Liver (tissue), 8 donors: ENCODE measurements at regions not wholly inside any gene's neighbourhood (a gene's known extent, or its start where the extent isn't known, plus 50 kb on each side); places are given as distances from the start of the nearest gene placed in this dataset.

Experiments
- DNase-seq: peaks from one replicate; pipeline ENCODE4 v3.0.0-alpha.2; 2017; ENCODE audit warnings: low spot score
- H3K27ac ChIP-seq, 2 donors: one replicate each; pipeline ENCODE4 v1.7.0; 2013; ENCODE audit warnings: inconsistent platforms in 2 of 2, low read length in 2 of 2, control low read depth in 1 of 2, low read depth in 1 of 2, mild to moderate bottlenecking in 1 of 2
- H3K27me3 ChIP-seq, 4 donors: one replicate each; pipeline versions ENCODE4 v1.6.1 to v1.7.0; 2013; ENCODE audit warnings: low read length in 3 of 4, inconsistent platforms in 1 of 4, mild to moderate bottlenecking in 1 of 4, moderate library complexity in 1 of 4; ENCODE audit not compliant: control insufficient read depth in 4 of 4, insufficient read depth in 4 of 4
- H3K36me3 ChIP-seq, 4 donors: one replicate each; pipeline versions ENCODE4 v1.6.1 to v1.7.0; 2013; ENCODE audit warnings: low read length in 3 of 4, mild to moderate bottlenecking in 3 of 4, low read depth in 1 of 4, moderate library complexity in 1 of 4; ENCODE audit not compliant: control insufficient read depth in 4 of 4, insufficient read depth in 3 of 4
- H3K4me1 ChIP-seq, 4 donors: one replicate each; pipeline versions ENCODE4 v1.6.1 to v1.7.0; 2013; ENCODE audit warnings: low read length in 3 of 4, mild to moderate bottlenecking in 3 of 4, moderate library complexity in 1 of 4; ENCODE audit not compliant: control insufficient read depth in 4 of 4, insufficient read depth in 4 of 4
- H3K4me3 ChIP-seq, 3 donors: one replicate each; pipeline versions ENCODE4 v1.6.1 to v1.7.0; 2013; ENCODE audit warnings: low read length in 3 of 3, control low read depth in 1 of 3, low read depth in 1 of 3, mild to moderate bottlenecking in 1 of 3
- H3K9ac ChIP-seq, 2 donors: one replicate each; pipeline ENCODE4 v1.7.0; 2013; ENCODE audit warnings: low read length in 2 of 2, mild to moderate bottlenecking in 2 of 2, moderate library complexity in 2 of 2, control low read depth in 1 of 2, low read depth in 1 of 2
- H3K9me3 ChIP-seq, 4 donors: one replicate each; pipeline versions ENCODE4 v1.6.1 to v1.7.0; 2013; ENCODE audit warnings: low read length in 3 of 4; ENCODE audit not compliant: control insufficient read depth in 4 of 4
- EGR1 ChIP-seq, 2 donors: IDR thresholded peaks; 2 replicates each; pipeline ENCODE4 v1.6.1; 2016 to 2018; ENCODE audit warnings: antibody characterized with exemption in 2 of 2, low read depth in 2 of 2
- FOXA1 ChIP-seq: IDR thresholded peaks from 2 replicates; pipeline ENCODE4 v1.6.1; 2016; ENCODE audit warnings: antibody characterized with exemption
- FOXA2 ChIP-seq: IDR thresholded peaks from 2 replicates; pipeline ENCODE4 v1.6.1; 2016; ENCODE audit warnings: antibody characterized with exemption
- GABPA ChIP-seq, 2 donors: IDR thresholded peaks in 1 of 2; conservative IDR thresholded peaks in 1 of 2; 2 replicates each; pipeline ENCODE4 v1.6.1; 2016; ENCODE audit warnings: antibody characterized with exemption in 2 of 2, mild to moderate bottlenecking in 1 of 2, moderate library complexity in 1 of 2
- HNF4A ChIP-seq, 2 donors: conservative IDR thresholded peaks; 2 replicates each; pipeline ENCODE4 v1.6.1; 2016; ENCODE audit warnings: antibody characterized with exemption in 2 of 2, mild to moderate bottlenecking in 2 of 2
- HNF4G ChIP-seq: IDR thresholded peaks from 2 replicates; pipeline ENCODE4 v1.6.1; 2016; ENCODE audit warnings: antibody characterized with exemption
- JUND ChIP-seq, 2 donors: IDR thresholded peaks; 2 replicates each; pipeline ENCODE4 v1.6.1; 2016; ENCODE audit warnings: antibody characterized with exemption in 2 of 2
- RXRA ChIP-seq, 2 donors: IDR thresholded peaks; 2 replicates each; pipeline ENCODE4 v1.6.1; 2017 to 2018; ENCODE audit warnings: antibody characterized with exemption in 2 of 2, mild to moderate bottlenecking in 1 of 2
- SP1 ChIP-seq: IDR thresholded peaks from 2 replicates; pipeline ENCODE4 v1.6.1; 2018; ENCODE audit warnings: antibody characterized with exemption, mild to moderate bottlenecking
- TAF1 ChIP-seq: conservative IDR thresholded peaks from 2 replicates; pipeline ENCODE4 v1.6.1; 2016; ENCODE audit warnings: antibody characterized with exemption, mild to moderate bottlenecking
- YY1 ChIP-seq: IDR thresholded peaks from 2 replicates; pipeline ENCODE4 v1.6.1; 2016; ENCODE audit warnings: antibody characterized with exemption, mild to moderate bottlenecking
- WGBS: extraction: QIAGEN DNeasy Blood & Tissue Kit; methylation state at CpG from one replicate; pipeline ENCODE4 v1.1.7; 2013; 5-methylcytosine and 5-hydroxymethylcytosine counted together
- TF ChIP-seq, protein P1 (sequence below): fragments of 150-350 bp; IDR thresholded peaks from 2 replicates; pipeline ENCODE4 v1.5.1; 2017; ENCODE audit warnings: improper control_type of control experiment, low read depth, low read length; ENCODE audit not compliant: missing input control
- TF ChIP-seq, protein P2 (sequence below): IDR thresholded peaks from 2 replicates; pipeline ENCODE4 v1.6.1; 2016; ENCODE audit warnings: antibody characterized with exemption
- TF ChIP-seq, protein P3 (sequence below): IDR thresholded peaks from 2 replicates; pipeline ENCODE4 v1.6.1; 2016; ENCODE audit warnings: antibody characterized with exemption
- donor health status: healthy.
- donor health status: healthy.
- donor health status: healthy.
- donor health status: healthy.
- donor health status: healthy.

DNA sequence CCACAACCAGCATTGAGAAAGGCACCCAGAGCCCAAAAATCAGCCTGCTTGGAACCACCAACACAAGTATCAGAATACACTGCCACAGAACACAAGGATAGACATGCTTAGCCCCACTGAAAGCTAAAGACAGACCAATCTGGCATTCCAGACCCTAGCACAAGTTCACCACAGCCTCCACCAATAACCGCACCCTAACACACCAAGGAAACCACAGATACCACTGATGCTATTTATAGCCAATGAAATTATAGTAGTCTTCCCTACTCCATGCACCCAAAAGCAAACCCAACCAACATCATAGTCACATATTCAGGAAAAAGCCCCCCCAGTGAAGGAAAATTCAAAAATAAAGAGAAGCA, 83.9 kb upstream of the STT3B start:
- 93% methylated on average over 1 of the region's 1 CpG for WGBS
- TF ChIP-seq GABPA (IDR thresholded peaks at IDR 0.05 in 1 of 2, conservative IDR thresholded peaks at IDR 0.05 in 1 of 2): no peak

DNA sequence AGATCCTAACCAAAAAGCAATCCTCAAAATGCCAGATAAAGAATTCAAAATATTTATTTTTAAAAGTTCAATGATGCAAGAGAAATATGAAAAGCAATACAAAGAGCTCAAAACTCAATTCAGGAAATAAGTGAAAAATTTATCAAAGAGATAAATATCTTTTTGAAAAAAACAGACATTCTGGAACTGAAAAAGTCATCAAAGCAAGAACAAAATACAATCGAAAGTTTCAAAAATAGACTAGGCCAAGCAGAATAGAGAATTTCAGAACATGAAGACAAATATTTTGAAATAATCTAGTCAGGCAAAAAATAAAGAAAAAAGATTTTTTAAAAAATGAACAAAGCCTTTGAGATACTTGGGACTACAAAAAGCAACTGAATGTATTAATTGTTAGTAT, 83.4 kb upstream of the STT3B start:
- Histone ChIP-seq H3K9me3 (no peaks in the 10 kb centered on the region), H3K36me3 (no peaks in the 10 kb centered on the region), H3K4me3 (no peak overlapping the region), H3K27ac (no peak overlapping the region), H3K27me3 (no peaks in the 10 kb centered on the region), H3K9ac (no peak overlapping the region), H3K4me1 (peaks cover 0 to 2% (median 0%) of the 10 kb centered on the region in 4 donors)
- no peak for DNase-seq
- WGBS: 86% methylated on average over 1 of the region's 1 CpG
- TF ChIP-seq YY1: no peak
- TF ChIP-seq TAF1: no peak
- no peak for TF ChIP-seq FOXA2
- no peak for TF ChIP-seq GABPA (IDR thresholded peaks at IDR 0.05 in 1 of 2, conservative IDR thresholded peaks at IDR 0.05 in 1 of 2)
- TF ChIP-seq, protein P1, sequence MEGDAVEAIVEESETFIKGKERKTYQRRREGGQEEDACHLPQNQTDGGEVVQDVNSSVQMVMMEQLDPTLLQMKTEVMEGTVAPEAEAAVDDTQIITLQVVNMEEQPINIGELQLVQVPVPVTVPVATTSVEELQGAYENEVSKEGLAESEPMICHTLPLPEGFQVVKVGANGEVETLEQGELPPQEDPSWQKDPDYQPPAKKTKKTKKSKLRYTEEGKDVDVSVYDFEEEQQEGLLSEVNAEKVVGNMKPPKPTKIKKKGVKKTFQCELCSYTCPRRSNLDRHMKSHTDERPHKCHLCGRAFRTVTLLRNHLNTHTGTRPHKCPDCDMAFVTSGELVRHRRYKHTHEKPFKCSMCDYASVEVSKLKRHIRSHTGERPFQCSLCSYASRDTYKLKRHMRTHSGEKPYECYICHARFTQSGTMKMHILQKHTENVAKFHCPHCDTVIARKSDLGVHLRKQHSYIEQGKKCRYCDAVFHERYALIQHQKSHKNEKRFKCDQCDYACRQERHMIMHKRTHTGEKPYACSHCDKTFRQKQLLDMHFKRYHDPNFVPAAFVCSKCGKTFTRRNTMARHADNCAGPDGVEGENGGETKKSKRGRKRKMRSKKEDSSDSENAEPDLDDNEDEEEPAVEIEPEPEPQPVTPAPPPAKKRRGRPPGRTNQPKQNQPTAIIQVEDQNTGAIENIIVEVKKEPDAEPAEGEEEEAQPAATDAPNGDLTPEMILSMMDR: no peak
- TF ChIP-seq, protein P2, sequence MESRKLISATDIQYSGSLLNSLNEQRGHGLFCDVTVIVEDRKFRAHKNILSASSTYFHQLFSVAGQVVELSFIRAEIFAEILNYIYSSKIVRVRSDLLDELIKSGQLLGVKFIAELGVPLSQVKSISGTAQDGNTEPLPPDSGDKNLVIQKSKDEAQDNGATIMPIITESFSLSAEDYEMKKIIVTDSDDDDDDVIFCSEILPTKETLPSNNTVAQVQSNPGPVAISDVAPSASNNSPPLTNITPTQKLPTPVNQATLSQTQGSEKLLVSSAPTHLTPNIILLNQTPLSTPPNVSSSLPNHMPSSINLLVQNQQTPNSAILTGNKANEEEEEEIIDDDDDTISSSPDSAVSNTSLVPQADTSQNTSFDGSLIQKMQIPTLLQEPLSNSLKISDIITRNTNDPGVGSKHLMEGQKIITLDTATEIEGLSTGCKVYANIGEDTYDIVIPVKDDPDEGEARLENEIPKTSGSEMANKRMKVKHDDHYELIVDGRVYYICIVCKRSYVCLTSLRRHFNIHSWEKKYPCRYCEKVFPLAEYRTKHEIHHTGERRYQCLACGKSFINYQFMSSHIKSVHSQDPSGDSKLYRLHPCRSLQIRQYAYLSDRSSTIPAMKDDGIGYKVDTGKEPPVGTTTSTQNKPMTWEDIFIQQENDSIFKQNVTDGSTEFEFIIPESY: no peak
- TF ChIP-seq HNF4A (conservative IDR thresholded peaks at IDR 0.05): no peak
- no peak for TF ChIP-seq EGR1 (IDR thresholded peaks at IDR 0.05; ENCODE audit: low read depth in 2 of 2)
- no peak for TF ChIP-seq JUND (IDR thresholded peaks at IDR 0.05)

More for the DNA sequence above, 83.9 kb upstream of the STT3B start:
- H3K9ac ChIP-seq: no peak overlapping the region
- H3K9me3 ChIP-seq: no peaks in the 10 kb centered on the region
- H3K4me1 ChIP-seq: peaks cover 0 to 2% (median 0%) of the 10 kb centered on the region in 4 donors
- no peaks in the 10 kb centered on the region for H3K27me3 ChIP-seq
- H3K4me3 ChIP-seq: no peak overlapping the region
- no peak overlapping the region for H3K27ac ChIP-seq
- H3K36me3 ChIP-seq: no peaks in the 10 kb centered on the region
- DNase-seq: no peak

DNA sequence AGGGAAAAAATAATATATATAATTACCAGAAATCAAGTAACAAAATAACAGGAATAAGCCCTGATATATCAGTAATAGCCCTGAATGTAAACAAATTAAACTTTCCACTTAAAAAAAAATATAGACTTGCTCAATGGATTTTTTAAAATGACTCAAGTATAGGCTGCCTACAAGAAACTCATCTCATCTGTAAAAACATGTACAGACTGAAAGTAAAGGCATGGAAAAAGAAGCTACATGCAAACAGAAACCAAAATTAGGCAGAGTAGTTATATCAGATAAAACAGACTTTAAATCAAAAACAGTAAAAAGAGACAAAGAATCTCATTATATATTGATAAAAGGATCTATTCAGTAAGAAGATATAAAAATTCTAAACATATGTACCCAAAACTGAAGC, 82.4 kb upstream of the STT3B start:
- no peaks in the 10 kb centered on the region for H3K36me3 ChIP-seq
- no peak for TF ChIP-seq EGR1 (IDR thresholded peaks at IDR 0.05; ENCODE audit: low read depth in 2 of 2)
- TF ChIP-seq YY1: no peak
- TF ChIP-seq, protein P2: no peak
- TF ChIP-seq RXRA (IDR thresholded peaks at IDR 0.05): no peak
- no peak for TF ChIP-seq JUND (IDR thresholded peaks at IDR 0.05)
- no peak for TF ChIP-seq FOXA1
- TF ChIP-seq, protein P3, sequence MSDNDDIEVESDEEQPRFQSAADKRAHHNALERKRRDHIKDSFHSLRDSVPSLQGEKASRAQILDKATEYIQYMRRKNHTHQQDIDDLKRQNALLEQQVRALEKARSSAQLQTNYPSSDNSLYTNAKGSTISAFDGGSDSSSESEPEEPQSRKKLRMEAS: no peak
- TF ChIP-seq, protein P1: no peak
- TF ChIP-seq SP1: no peak
- no peak for TF ChIP-seq HNF4A (conservative IDR thresholded peaks at IDR 0.05)
- no peak for TF ChIP-seq HNF4G
- DNase-seq: no peak
- H3K27ac ChIP-seq: no peak overlapping the region
- peaks cover 0 to 2% (median 0%) of the 10 kb centered on the region in 4 donors for H3K4me1 ChIP-seq
- no peak overlapping the region for H3K9ac ChIP-seq
- H3K9me3 ChIP-seq: no peaks in the 10 kb centered on the region
- H3K27me3 ChIP-seq: no peaks in the 10 kb centered on the region
- H3K4me3 ChIP-seq: no peak overlapping the region
